HepG2 (cell line): ENCODE measurements at regions not wholly inside any gene's neighbourhood (a gene's known extent, or its start where the extent isn't known, plus 50 kb on each side); places are given as distances from the start of the nearest gene placed in this dataset.

ENCODE experiments used
- ATAC-seq: fragments of 200-7000 bp; cut with Tn5 transposase; 3 replicates; pipeline ENCODE4 v1.9.1; 2020; ENCODE audit warnings: mild to moderate bottlenecking, moderate library complexity
- BruUV-seq: library from RNA; stranded (reverse); fragments of 400-500 nt; replicated peaks from 2 replicates; lab custom pipeline; 2021; lab: Mats Ljungman, UMichigan
- CTCF ChIA-PET: fragments of 300-600 bp; formaldehyde crosslinking; extraction: SDS; loops from one replicate; lab custom pipeline; 2021; ENCODE audit warnings: low total read pairs, inconsistent platforms, low intra/inter-chr PET ratio; lab: Yijun Ruan, JAX
- POLR2A ChIA-PET: fragments of 350-600 bp; sonication (Branson Sonifier 250); formaldehyde crosslinking; loops from one replicate; lab custom pipeline; 2020; ENCODE audit warnings: antibody characterized with exemption, inconsistent platforms; lab: Yijun Ruan, JAX
- DNase-seq: peaks from one replicate; pipeline ENCODE4 v3.0.0-alpha.2; 2015; ENCODE audit warnings: low spot score
- FAIRE-seq: peaks from 3 replicates; lab custom pipeline; 2011; peaks lifted over from hg19 to GRCh38; lab: Jason Lieb, UNC
- H2AFZ ChIP-seq: one replicate; pipeline ENCODE4 v1.6.1; 2011; ENCODE audit warnings: low read length, inconsistent platforms
- H3K27ac ChIP-seq: fragments of 300-600 bp; 3 replicates; pipeline ENCODE4 v1.8.0; 2011; ENCODE audit warnings: mixed run types, mild to moderate bottlenecking, mixed read lengths, low read length, inconsistent platforms; ENCODE audit not compliant: insufficient read depth; ENCODE audit errors: extremely low read length
- H3K27me3 ChIP-seq, 2 experiments: fragments of 200-600 bp in 1 of 2; 2 replicates in 1 of 2; 3 replicates in 1 of 2; pipeline versions ENCODE4 v1.6.0 to v1.8.0; 2011; ENCODE audit warnings: low read length in 2 of 2, mild to moderate bottlenecking in 2 of 2, moderate library complexity in 2 of 2, inconsistent platforms in 1 of 2; ENCODE audit not compliant: insufficient read depth in 2 of 2, control insufficient read depth in 1 of 2
- H3K36me3 ChIP-seq, 2 experiments: fragments of 200-600 bp in 1 of 2; replicated peaks in 1 of 2; 2 replicates in 1 of 2; 3 replicates in 1 of 2; pipeline versions ENCODE4 v1.5.1 to v1.8.0; 2011; ENCODE audit warnings: low read length in 2 of 2, inconsistent platforms in 1 of 2; ENCODE audit not compliant: insufficient read depth in 2 of 2, control insufficient read depth in 1 of 2
- H3K4me1 ChIP-seq: 2 replicates; pipeline ENCODE4 v1.5.1; 2012; ENCODE audit warnings: low read length, inconsistent platforms; ENCODE audit not compliant: insufficient read depth
- H3K4me2 ChIP-seq: 2 replicates; pipeline ENCODE4 v1.6.0; 2011; ENCODE audit warnings: low read depth, low read length, inconsistent platforms
- H3K4me3 ChIP-seq, 3 experiments: fragments of 200-600 bp in 1 of 3; sonication (generic), shearing (Covaris generic) in 1 of 3; replicated peaks in 1 of 3; 2 replicates each; pipeline ENCODE4 v1.5.1; 2011 to 2016; ENCODE audit warnings: low read length in 3 of 3, inconsistent platforms in 2 of 3, low read depth in 2 of 3, mild to moderate bottlenecking in 2 of 3, control low read depth in 1 of 3, mixed read lengths in 1 of 3; ENCODE audit not compliant: insufficient read depth in 1 of 3
- H3K79me2 ChIP-seq: one replicate; pipeline ENCODE4 v1.6.1; 2011; ENCODE audit warnings: low read length, inconsistent platforms; ENCODE audit not compliant: insufficient read depth
- H3K9ac ChIP-seq: 2 replicates; pipeline ENCODE4 v1.6.0; 2011; ENCODE audit warnings: mild to moderate bottlenecking, low read depth, low read length, inconsistent platforms; ENCODE audit not compliant: insufficient read depth
- H3K9me3 ChIP-seq: 2 replicates; pipeline ENCODE4 v1.5.1; 2012; ENCODE audit warnings: mild to moderate bottlenecking, low read length
- H4K20me1 ChIP-seq: 2 replicates; pipeline ENCODE4 v1.6.0; 2011; ENCODE audit warnings: inconsistent platforms, mild to moderate bottlenecking, low read length, moderate library complexity; ENCODE audit not compliant: insufficient read depth
- ZNF160 ChIP-seq: sonication (generic); formaldehyde crosslinking; IDR thresholded peaks from 2 replicates; pipeline ENCODE4 v1.8.0; 2022; ENCODE audit warnings: mild to moderate bottlenecking, inconsistent platforms, missing genetic modification reagents
- ZNF567 ChIP-seq: sonication (generic); formaldehyde crosslinking; IDR thresholded peaks from 2 replicates; pipeline ENCODE4 v1.8.1; 2023; ENCODE audit warnings: mild to moderate bottlenecking, missing genetic modification reagents, borderline replicate concordance
- WGBS: methylation state at CpG from one replicate; pipeline ENCODE4 v1.1.6; 2017; ENCODE audit warnings: low lambda C conversion rate; 5-methylcytosine and 5-hydroxymethylcytosine counted together
- in situ Hi-C: cut with HindIII; loops from 2 replicates; pipeline ENCODE4 v1.10.0; 2017; ENCODE audit warnings: low pct_unique_long_range_greater_than_20kb; ENCODE audit not compliant: extremely low pct_ligation_motif_present
- intact Hi-C: fragments of 100-400 bp; cut with micrococcal nuclease; formaldehyde crosslinking; loops from one replicate; pipeline ENCODE4 v1.10.0; 2022; ENCODE audit not compliant: unreplicated experiment
- TF ChIP-seq, protein P1 (sequence below): sonication (generic); formaldehyde crosslinking; IDR thresholded peaks from 2 replicates; pipeline ENCODE4 v1.9.0; 2021; ENCODE audit warnings: mild to moderate bottlenecking, missing genetic modification reagents
- TF ChIP-seq, protein P2 (sequence below): IDR thresholded peaks from 2 replicates; pipeline ENCODE4 v1.6.1; 2016; ENCODE audit warnings: mild to moderate bottlenecking, missing biosample characterization, missing genetic modification reagents
- TF ChIP-seq, protein P3 (sequence below): sonication (generic); formaldehyde crosslinking; IDR thresholded peaks from 2 replicates; pipeline ENCODE4 v1.5.0; 2020; ENCODE audit warnings: mild to moderate bottlenecking, missing genetic modification reagents, moderate library complexity

DNA sequence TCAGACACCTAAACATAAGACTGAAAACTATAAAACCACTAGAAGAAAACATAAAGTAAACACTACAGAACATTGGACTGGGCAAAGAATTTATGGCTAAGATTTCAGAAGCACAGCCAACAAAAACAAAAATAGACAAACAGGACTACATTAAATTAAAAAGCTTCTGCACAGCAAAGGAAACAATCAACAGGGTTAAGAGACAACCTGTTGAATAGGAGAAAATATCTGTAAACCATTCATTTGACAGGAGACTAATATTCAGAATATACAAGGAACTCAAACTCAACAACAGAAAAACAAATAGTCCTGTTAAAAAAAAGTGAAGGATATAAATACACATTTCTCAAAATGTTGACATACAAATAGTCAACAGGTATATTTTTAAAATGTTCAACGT is 106.7 kb upstream of the FANCL start (continued):
- TF ChIP-seq, protein P1, sequence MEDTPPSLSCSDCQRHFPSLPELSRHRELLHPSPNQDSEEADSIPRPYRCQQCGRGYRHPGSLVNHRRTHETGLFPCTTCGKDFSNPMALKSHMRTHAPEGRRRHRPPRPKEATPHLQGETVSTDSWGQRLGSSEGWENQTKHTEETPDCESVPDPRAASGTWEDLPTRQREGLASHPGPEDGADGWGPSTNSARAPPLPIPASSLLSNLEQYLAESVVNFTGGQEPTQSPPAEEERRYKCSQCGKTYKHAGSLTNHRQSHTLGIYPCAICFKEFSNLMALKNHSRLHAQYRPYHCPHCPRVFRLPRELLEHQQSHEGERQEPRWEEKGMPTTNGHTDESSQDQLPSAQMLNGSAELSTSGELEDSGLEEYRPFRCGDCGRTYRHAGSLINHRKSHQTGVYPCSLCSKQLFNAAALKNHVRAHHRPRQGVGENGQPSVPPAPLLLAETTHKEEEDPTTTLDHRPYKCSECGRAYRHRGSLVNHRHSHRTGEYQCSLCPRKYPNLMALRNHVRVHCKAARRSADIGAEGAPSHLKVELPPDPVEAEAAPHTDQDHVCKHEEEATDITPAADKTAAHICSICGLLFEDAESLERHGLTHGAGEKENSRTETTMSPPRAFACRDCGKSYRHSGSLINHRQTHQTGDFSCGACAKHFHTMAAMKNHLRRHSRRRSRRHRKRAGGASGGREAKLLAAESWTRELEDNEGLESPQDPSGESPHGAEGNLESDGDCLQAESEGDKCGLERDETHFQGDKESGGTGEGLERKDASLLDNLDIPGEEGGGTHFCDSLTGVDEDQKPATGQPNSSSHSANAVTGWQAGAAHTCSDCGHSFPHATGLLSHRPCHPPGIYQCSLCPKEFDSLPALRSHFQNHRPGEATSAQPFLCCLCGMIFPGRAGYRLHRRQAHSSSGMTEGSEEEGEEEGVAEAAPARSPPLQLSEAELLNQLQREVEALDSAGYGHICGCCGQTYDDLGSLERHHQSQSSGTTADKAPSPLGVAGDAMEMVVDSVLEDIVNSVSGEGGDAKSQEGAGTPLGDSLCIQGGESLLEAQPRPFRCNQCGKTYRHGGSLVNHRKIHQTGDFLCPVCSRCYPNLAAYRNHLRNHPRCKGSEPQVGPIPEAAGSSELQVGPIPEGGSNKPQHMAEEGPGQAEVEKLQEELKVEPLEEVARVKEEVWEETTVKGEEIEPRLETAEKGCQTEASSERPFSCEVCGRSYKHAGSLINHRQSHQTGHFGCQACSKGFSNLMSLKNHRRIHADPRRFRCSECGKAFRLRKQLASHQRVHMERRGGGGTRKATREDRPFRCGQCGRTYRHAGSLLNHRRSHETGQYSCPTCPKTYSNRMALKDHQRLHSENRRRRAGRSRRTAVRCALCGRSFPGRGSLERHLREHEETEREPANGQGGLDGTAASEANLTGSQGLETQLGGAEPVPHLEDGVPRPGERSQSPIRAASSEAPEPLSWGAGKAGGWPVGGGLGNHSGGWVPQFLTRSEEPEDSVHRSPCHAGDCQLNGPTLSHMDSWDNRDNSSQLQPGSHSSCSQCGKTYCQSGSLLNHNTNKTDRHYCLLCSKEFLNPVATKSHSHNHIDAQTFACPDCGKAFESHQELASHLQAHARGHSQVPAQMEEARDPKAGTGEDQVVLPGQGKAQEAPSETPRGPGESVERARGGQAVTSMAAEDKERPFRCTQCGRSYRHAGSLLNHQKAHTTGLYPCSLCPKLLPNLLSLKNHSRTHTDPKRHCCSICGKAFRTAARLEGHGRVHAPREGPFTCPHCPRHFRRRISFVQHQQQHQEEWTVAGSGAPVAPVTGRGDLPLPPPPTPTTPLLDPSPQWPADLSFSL (CRISPR knock-in tag), result no peak
- no peak for TF ChIP-seq ZNF160
- TF ChIP-seq, protein P2, sequence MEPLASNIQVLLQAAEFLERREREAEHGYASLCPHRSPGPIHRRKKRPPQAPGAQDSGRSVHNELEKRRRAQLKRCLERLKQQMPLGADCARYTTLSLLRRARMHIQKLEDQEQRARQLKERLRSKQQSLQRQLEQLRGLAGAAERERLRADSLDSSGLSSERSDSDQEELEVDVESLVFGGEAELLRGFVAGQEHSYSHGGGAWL (CRISPR knock-in tag), result no peak

DNA sequence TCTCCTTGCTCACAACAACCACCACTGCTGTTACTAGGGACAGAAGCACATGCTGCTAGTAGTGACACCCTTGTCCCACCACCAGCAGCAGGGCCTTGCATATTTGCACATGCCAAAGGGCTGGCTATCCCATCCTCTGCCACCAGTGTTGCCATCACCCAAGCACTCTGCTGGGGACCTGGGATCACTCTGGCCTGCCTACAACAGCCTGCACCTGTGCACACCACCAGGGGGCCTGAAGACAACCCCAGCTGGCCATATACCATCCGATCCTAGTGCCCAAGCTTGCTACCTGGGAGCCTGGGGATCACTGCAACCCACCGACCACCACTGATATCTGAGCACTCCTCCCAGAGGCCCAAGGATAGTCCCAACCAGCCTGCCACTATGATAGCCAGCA is 99.9 kb upstream of the FANCL start:
- H3K79me2 ChIP-seq, result no peaks in the 10 kb centered on the region
- H3K27ac ChIP-seq, result no peak overlapping the region
- intact Hi-C loops, result no loop called here
- POLR2A ChIA-PET, result no interaction called here
- no peak overlapping the region for H3K4me3 ChIP-seq
- TF ChIP-seq ZNF567, result no peak
- TF ChIP-seq, protein P3, sequence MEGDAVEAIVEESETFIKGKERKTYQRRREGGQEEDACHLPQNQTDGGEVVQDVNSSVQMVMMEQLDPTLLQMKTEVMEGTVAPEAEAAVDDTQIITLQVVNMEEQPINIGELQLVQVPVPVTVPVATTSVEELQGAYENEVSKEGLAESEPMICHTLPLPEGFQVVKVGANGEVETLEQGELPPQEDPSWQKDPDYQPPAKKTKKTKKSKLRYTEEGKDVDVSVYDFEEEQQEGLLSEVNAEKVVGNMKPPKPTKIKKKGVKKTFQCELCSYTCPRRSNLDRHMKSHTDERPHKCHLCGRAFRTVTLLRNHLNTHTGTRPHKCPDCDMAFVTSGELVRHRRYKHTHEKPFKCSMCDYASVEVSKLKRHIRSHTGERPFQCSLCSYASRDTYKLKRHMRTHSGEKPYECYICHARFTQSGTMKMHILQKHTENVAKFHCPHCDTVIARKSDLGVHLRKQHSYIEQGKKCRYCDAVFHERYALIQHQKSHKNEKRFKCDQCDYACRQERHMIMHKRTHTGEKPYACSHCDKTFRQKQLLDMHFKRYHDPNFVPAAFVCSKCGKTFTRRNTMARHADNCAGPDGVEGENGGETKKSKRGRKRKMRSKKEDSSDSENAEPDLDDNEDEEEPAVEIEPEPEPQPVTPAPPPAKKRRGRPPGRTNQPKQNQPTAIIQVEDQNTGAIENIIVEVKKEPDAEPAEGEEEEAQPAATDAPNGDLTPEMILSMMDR (CRISPR knock-in tag), result 0 out of 2 replicates have a peak, but pooled peaks have one; percentile 3
- TF ChIP-seq, all 625 proteins: peak for 1
- FAIRE-seq (no peak), DNase-seq (peak; percentile 2), ATAC-seq (peak; percentile 88)
- no peak overlapping the region for H3K4me2 ChIP-seq
- H3K27me3 ChIP-seq, result no peaks in the 10 kb centered on the region
- no peaks in the 10 kb centered on the region for H4K20me1 ChIP-seq
- H3K9me3 ChIP-seq, result peaks cover 5% of the 10 kb centered on the region; the same call in 1 of the 2 replicates
- CTCF ChIA-PET, result no interaction called here
- no peak overlapping the region for H3K9ac ChIP-seq
- no peaks in the 10 kb centered on the region for H3K4me1 ChIP-seq
- no TSS peak for BruUV-seq
- no peaks in the 10 kb centered on the region for H3K36me3 ChIP-seq
- H2AFZ ChIP-seq, result no peak overlapping the region
- WGBS, result 0% methylated on average over 2 of the region's 2 CpGs
- in situ Hi-C loops, result no loop called here
